ENCODE measurements at regions not wholly inside any gene's neighbourhood (a gene's known extent, or its start where the extent isn't known, plus 50 kb on each side); places are given as distances from the start of the nearest gene placed in this dataset.

GRCh38 chrX:40182615-40183014 is 84.9 kb upstream of the BCOR start (continued):
- TF ChIP-seq KLF15 (CRISPR knock-in tag; IDR thresholded peaks at IDR 0.05; ENCODE audit: borderline replicate concordance): no peak
- TF ChIP-seq ZHX2 (IDR thresholded peaks at IDR 0.05; ENCODE audit: low read depth): no peak
- no peak for TF ChIP-seq ZHX2 (CRISPR knock-in tag; IDR thresholded peaks at IDR 0.05; ENCODE audit: borderline replicate concordance)
- TF ChIP-seq SKIL (CRISPR knock-in tag; IDR thresholded peaks at IDR 0.05; ENCODE audit: borderline replicate concordance): no peak
- TF ChIP-seq SOX5 (CRISPR knock-in tag; IDR thresholded peaks at IDR 0.05; ENCODE audit: borderline replicate concordance): no peak
- TF ChIP-seq ZNF431 (CRISPR knock-in tag; IDR thresholded peaks at IDR 0.05; ENCODE audit: borderline replicate concordance, low read depth): no peak
- TF ChIP-seq RFXANK (CRISPR knock-in tag; IDR thresholded peaks at IDR 0.05): no peak
- TF ChIP-seq ZNF546 (CRISPR knock-in tag; conservative IDR thresholded peaks at IDR 0.05): no peak
- TF ChIP-seq ZNF574 (CRISPR knock-in tag; IDR thresholded peaks at IDR 0.05): no peak
- TF ChIP-seq ZSCAN21 (CRISPR knock-in tag; IDR thresholded peaks at IDR 0.05; ENCODE audit: borderline replicate concordance): no peak
- no peak for TF ChIP-seq ZNF354B (CRISPR knock-in tag; IDR thresholded peaks at IDR 0.05)
- no peak for TF ChIP-seq ZNF569 (CRISPR knock-in tag; IDR thresholded peaks at IDR 0.05; ENCODE audit: borderline replicate concordance)
- no peak for TF ChIP-seq ZMYM4 (CRISPR knock-in tag; IDR thresholded peaks at IDR 0.05)

Data from HepG2 (cell line).